ENCODE measurements at regions not wholly inside any gene's neighbourhood (a gene's known extent, or its start where the extent isn't known, plus 50 kb on each side); places are given as distances from the start of the nearest gene placed in this dataset.

DNA sequence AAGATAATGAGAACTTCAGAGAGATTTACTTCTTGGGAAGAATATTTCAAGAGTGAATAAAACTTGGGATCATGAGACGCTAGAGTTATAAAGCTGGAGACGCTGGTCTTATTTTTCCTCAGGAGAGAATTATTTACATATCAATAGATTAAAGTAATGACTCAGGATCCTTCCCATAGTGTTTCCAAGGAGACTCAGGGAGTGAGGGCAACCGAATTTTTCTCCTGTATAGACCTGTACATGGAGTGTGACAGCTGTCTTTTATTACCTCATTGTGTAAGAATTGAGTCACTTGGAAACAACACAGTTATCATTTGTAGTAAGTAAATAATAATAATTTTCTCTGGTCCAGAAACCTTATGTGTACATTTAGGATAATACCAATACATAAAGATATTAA, 1905.5 kb downstream of the OLFM4 start:
- TF ChIP-seq POLR2A (IDR thresholded peaks at IDR 0.05) (no peak), POLR2AphosphoS5 (IDR thresholded peaks at IDR 0.05) (no peak)
- TF ChIP-seq, protein P1, sequence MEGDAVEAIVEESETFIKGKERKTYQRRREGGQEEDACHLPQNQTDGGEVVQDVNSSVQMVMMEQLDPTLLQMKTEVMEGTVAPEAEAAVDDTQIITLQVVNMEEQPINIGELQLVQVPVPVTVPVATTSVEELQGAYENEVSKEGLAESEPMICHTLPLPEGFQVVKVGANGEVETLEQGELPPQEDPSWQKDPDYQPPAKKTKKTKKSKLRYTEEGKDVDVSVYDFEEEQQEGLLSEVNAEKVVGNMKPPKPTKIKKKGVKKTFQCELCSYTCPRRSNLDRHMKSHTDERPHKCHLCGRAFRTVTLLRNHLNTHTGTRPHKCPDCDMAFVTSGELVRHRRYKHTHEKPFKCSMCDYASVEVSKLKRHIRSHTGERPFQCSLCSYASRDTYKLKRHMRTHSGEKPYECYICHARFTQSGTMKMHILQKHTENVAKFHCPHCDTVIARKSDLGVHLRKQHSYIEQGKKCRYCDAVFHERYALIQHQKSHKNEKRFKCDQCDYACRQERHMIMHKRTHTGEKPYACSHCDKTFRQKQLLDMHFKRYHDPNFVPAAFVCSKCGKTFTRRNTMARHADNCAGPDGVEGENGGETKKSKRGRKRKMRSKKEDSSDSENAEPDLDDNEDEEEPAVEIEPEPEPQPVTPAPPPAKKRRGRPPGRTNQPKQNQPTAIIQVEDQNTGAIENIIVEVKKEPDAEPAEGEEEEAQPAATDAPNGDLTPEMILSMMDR (IDR thresholded peaks at IDR 0.05): no peak

Data from stomach (tissue), 4 donors.